Fibroblast of lung (primary cell): ENCODE measurements at regions not wholly inside any gene's neighbourhood (a gene's known extent, or its start where the extent isn't known, plus 50 kb on each side); places are given as distances from the start of the nearest gene placed in this dataset.

Source experiments
- CTCF ChIP-seq, 2 donors: IDR thresholded peaks in 1 of 2; conservative IDR thresholded peaks in 1 of 2; 1 replicate in 1 of 2; 2 replicates in 1 of 2; pipeline ENCODE4 v1.5.1; 2011 to 2012; ENCODE audit warnings: low read length in 2 of 2, control low read depth in 1 of 2, inconsistent platforms in 1 of 2, low read depth in 1 of 2, mild to moderate bottlenecking in 1 of 2
- EZH2 ChIP-seq: IDR thresholded peaks from 2 replicates; pipeline ENCODE4 v1.5.1; 2012; ENCODE audit warnings: low read length, control low read depth, mild to moderate bottlenecking; ENCODE audit errors: missing control alignments

- TF ChIP-seq CTCF (conservative IDR thresholded peaks at IDR 0.05 in 1 of 2, IDR thresholded peaks at IDR 0.05 in 1 of 2; ENCODE audit: low read depth in 1 of 2, low read length in 2 of 2) (no peak), EZH2 (no peak)
These were observed 53.9 kb downstream of the FAM50B start for GRCh38 chr6:3902871-3903648.
